Heart right ventricle (tissue), 16 donors: ENCODE measurements at regions not wholly inside any gene's neighbourhood (a gene's known extent, or its start where the extent isn't known, plus 50 kb on each side); places are given as distances from the start of the nearest gene placed in this dataset.

ENCODE experiments used
- ATAC-seq, 8 donors: fragments of 200-7000 bp; cut with Tn5 transposase; one replicate each; pipeline ENCODE4 v1.9.1; 2020; ENCODE audit warnings: mild to moderate bottlenecking in 8 of 8, moderate library complexity in 8 of 8, moderate number of reproducible peaks in 1 of 8
- DNase-seq, 2 donors: peaks; one replicate each; pipeline ENCODE4 v3.0.0-alpha.2; 2020
- H3K27ac ChIP-seq, 10 donors: fragments of 200-600 bp; sonication (generic) in 2 of 10; one replicate each; pipeline versions ENCODE4 v1.5.0 to v1.8.0; 2020 to 2022; ENCODE audit warnings: mild to moderate bottlenecking in 3 of 10
- H3K27me3 ChIP-seq, 7 donors: fragments of 200-600 bp; one replicate each; pipeline ENCODE4 v1.8.0; 2021 to 2022; ENCODE audit warnings: mild to moderate bottlenecking in 2 of 7
- H3K36me3 ChIP-seq, 9 donors: fragments of 200-600 bp; sonication (generic) in 1 of 9; one replicate each; pipeline versions ENCODE4 v1.5.0 to v1.8.0; 2020 to 2022; ENCODE audit warnings: mild to moderate bottlenecking in 2 of 9
- H3K4me1 ChIP-seq, 9 donors: fragments of 200-600 bp; sonication (generic) in 1 of 9; one replicate each; pipeline versions ENCODE4 v1.5.0 to v1.8.0; 2020 to 2022; ENCODE audit warnings: mild to moderate bottlenecking in 4 of 9
- H3K4me3 ChIP-seq, 10 donors: fragments of 200-600 bp; sonication (generic) in 2 of 10; one replicate each; pipeline versions ENCODE4 v1.5.0 to v1.8.0; 2020 to 2022; ENCODE audit warnings: mild to moderate bottlenecking in 7 of 10, moderate library complexity in 2 of 10
- H3K9me3 ChIP-seq, 11 donors: fragments of 200-600 bp in 10 of 11; sonication (generic) in 2 of 11; one replicate each; pipeline versions ENCODE4 v1.5.0 to v1.8.0; 2013 to 2022; ENCODE audit warnings: mild to moderate bottlenecking in 2 of 11, control low read depth in 1 of 11, moderate library complexity in 1 of 11
- WGBS, 2 donors: extraction: QIAGEN DNeasy Blood & Tissue Kit; methylation state at CpG; one replicate each; pipeline ENCODE4 v1.1.7; 2013; ENCODE audit warnings: inconsistent platforms in 1 of 2; 5-methylcytosine and 5-hydroxymethylcytosine counted together
- intact Hi-C, 10 donors: fragments of 100-400 bp; cut with DNase I; formaldehyde crosslinking; loops; one replicate each; pipeline versions ENCODE4 v1.11.1 to v1.14.2; 2022
- TF ChIP-seq, protein P1 (sequence below), 9 donors: fragments of 200-600 bp; sonication (generic) in 2 of 9; IDR thresholded peaks; one replicate each; pipeline versions ENCODE4 v1.5.0 to v1.8.0; 2021 to 2022; ENCODE audit warnings: antibody characterized with exemption in 9 of 9, mild to moderate bottlenecking in 5 of 9, moderate library complexity in 1 of 9
- donor health status: Arrhythmogenic right ventricular cardiomyopathy.
- donor health status: ischemic (EF 13 %, LVEDD 7.1; RV severe dilation, severe dysfunction).
- donor health status: healthy with polysubstance abuse.
- donor health status: DM: no; HTN: yes; CAD: no.
- donor health status: DM: no; HTN: no; CAD: no.
- donor health status: ischemic (EF 25% LVEDD 6.9; RV normal size, moderate dysfunction).
- donor health status: ischemic (EF 25% LVEDD 5.7; RV mildly dilated, moderate dysfunction).
- donor health status: healthy.
- donor health status: DM: yes; HTN: yes; CAD: no.
- donor health status: Ischemic cardiomyopathy.
- donor health status: ischemic (EF 35%, LVEDD 5.7; RV mildly dilated, moderate dysfunction).
- donor health status: nonischemic (EF 11% LVEDD 7.7; RV severe dilation, severe dysfunction).
- donor health status: DM: yes; HTN: yes; CAD: no.
- donor health status: PGD.
- donor health status: ischemic (EF 29% LVEDD 5.4; RV normal size, mild dysfunction).
- donor health status: nonischemic (EF 23%, LVEDD 6.1; RV moderate dilation, normal function).

DNA sequence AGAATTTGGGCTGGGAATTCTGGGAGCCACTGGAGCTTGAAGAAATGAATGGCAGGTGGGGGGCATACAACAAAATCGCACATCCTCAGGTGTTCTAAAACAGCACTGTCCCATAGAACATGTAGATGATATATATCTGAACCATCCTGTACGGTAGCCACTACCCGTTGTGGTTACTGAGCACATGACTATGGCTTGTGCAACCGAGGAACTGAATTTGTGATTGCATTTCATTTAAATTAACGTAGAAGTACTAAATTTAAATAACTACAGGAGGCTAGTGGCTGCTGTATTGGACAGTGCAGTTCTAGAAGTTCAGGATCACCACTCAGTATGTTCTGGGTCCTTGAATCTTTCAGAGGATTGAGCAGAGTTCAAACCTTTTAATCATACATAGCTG lies 172.4 kb downstream of the PHETA1 start:
- H3K4me1 ChIP-seq: no peaks in the 10 kb centered on the region
- ATAC-seq: no peak
- H3K4me3 ChIP-seq: no peak overlapping the region
- TF ChIP-seq, protein P1, sequence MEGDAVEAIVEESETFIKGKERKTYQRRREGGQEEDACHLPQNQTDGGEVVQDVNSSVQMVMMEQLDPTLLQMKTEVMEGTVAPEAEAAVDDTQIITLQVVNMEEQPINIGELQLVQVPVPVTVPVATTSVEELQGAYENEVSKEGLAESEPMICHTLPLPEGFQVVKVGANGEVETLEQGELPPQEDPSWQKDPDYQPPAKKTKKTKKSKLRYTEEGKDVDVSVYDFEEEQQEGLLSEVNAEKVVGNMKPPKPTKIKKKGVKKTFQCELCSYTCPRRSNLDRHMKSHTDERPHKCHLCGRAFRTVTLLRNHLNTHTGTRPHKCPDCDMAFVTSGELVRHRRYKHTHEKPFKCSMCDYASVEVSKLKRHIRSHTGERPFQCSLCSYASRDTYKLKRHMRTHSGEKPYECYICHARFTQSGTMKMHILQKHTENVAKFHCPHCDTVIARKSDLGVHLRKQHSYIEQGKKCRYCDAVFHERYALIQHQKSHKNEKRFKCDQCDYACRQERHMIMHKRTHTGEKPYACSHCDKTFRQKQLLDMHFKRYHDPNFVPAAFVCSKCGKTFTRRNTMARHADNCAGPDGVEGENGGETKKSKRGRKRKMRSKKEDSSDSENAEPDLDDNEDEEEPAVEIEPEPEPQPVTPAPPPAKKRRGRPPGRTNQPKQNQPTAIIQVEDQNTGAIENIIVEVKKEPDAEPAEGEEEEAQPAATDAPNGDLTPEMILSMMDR (IDR thresholded peaks at IDR 0.05): no peak
- WGBS, 2 donors: 75 to 81% methylated on average over 5 of the region's 5 CpGs
- H3K27ac ChIP-seq: no peak overlapping the region
- intact Hi-C loops: no loop called here
- no peaks in the 10 kb centered on the region for H3K36me3 ChIP-seq
- DNase-seq: no peak
- peaks cover 4 to 54% (median 21%) of the 10 kb centered on the region in 7 donors for H3K27me3 ChIP-seq
- H3K9me3 ChIP-seq: no peaks in the 10 kb centered on the region

DNA sequence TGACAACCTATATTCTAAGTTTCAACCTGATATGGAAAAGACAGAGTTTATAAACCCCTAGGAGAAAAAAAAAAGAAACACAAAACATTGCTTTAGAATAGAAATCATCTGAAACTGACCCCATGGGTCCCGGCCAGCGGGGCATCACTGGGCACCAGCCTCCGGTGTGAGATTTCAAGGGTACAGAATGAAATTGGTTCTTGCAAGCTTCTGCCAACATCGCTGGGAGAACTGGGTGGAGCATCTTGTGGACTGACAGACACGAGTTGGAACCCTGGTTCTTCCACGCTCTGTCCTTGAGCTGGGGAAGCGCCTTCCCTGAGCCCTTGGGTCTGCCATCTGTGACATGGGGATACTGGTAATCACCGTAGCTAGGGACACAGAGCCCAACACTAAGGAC lies 173.6 kb downstream of the PHETA1 start:
- Histone ChIP-seq H3K4me1 (no peaks in the 10 kb centered on the region), H3K27me3 (peaks cover 0 to 45% (median 19%) of the 10 kb centered on the region in 7 donors), H3K27ac (no peak overlapping the region), H3K36me3 (no peaks in the 10 kb centered on the region), H3K9me3 (no peaks in the 10 kb centered on the region), H3K4me3 (no peak overlapping the region)
- ATAC-seq (no peak), DNase-seq (no peak)
- 82 to 87% methylated on average over 8 of the region's 8 CpGs for WGBS, 2 donors
- TF ChIP-seq, protein P1 (IDR thresholded peaks at IDR 0.05): no peak
- intact Hi-C loops: no loop called here

DNA sequence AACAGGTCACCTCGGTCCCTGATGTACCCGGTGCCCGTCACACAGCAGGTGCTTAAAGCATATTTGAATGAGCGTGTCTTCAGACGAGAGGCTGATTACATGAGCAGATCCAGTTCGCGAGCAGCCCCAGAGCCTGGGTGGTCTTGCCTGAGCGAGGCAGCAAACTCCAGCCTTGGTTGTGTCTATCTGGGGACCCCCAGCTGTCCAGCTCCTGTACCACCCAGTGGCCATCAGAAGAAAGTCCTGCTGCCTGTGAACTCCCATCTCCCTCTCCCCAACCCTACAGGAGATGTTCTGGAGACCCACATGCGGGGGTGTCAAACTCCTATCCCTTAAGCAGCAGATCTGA lies 174.2 kb downstream of the PHETA1 start:
- H3K4me3 ChIP-seq: no peak overlapping the region
- WGBS, 2 donors: 73 to 77% methylated on average over 9 of the region's 9 CpGs
- H3K36me3 ChIP-seq: no peaks in the 10 kb centered on the region
- intact Hi-C loops: no loop called here
- peaks cover 0 to 49% (median 17%) of the 10 kb centered on the region in 7 donors for H3K27me3 ChIP-seq
- H3K9me3 ChIP-seq: peaks cover 0 to 4% (median 0%) of the 10 kb centered on the region in 11 donors
- ATAC-seq: no peak
- H3K27ac ChIP-seq: no peak overlapping the region
- DNase-seq: no peak
- TF ChIP-seq, protein P1 (IDR thresholded peaks at IDR 0.05): no peak
- no peaks in the 10 kb centered on the region for H3K4me1 ChIP-seq

DNA sequence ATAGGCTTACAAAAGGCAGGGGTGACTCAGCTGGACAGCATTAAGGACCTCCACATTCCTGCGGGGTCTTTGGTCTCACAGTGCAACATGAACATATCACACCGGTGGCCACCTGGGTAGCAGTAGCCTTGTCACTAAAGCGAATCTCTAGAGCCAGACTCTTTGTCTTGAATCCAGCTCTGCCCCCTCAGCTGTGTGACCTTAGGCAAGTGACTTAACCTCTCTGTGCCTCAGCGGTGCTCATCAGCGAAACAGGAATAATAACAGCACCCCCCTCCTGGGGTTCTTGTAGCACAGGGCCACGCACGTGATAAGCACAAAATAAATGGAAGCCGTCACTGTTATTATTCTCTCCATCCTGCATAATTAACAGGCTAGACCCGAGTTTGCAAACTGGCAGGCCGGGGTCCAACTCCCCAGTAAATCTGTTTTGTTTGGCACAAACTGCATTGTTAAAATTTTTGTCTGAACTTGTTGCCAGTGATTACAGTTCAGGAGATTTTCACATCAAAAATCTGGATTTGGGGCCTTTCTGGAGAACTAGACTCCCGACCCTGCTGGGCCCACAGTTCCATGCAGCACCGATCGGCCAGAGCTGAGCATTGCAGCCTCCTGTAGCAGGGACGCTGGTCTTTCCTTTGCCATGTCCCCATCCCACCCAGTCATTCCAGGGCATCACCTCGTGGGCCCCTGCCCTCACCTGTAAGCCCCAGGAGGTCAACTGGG lies 174.8 kb downstream of the PHETA1 start:
- H3K27ac ChIP-seq: no peak overlapping the region
- TF ChIP-seq, protein P1 (IDR thresholded peaks at IDR 0.05): no peak
- 71 to 77% methylated on average over 15 of the region's 15 CpGs for WGBS, 2 donors
- intact Hi-C loops: no loop called here
- no peak overlapping the region for H3K4me3 ChIP-seq
- H3K27me3 ChIP-seq: peaks cover 0 to 51% (median 16%) of the 10 kb centered on the region in 7 donors
- DNase-seq: no peak
- H3K4me1 ChIP-seq: no peaks in the 10 kb centered on the region
- ATAC-seq: no peak
- no peaks in the 10 kb centered on the region for H3K36me3 ChIP-seq
- H3K9me3 ChIP-seq: peaks cover 0 to 6% (median 0%) of the 10 kb centered on the region in 11 donors
